GM12878 (cell line): ENCODE measurements at regions not wholly inside any gene's neighbourhood (a gene's known extent, or its start where the extent isn't known, plus 50 kb on each side); places are given as distances from the start of the nearest gene placed in this dataset.

Experiments used
- LARP7 ChIP-seq: fragments of 450-650 bp; IDR thresholded peaks from 2 replicates; pipeline ENCODE4 v1.6.1; 2017; ENCODE audit warnings: mild to moderate bottlenecking
- SP1 ChIP-seq: IDR thresholded peaks from one replicate; pipeline ENCODE4 v1.6.1; 2011; ENCODE audit warnings: low read depth, low read length
- TAF1 ChIP-seq: IDR thresholded peaks from 2 replicates; pipeline ENCODE4 v1.6.1; 2011; ENCODE audit warnings: mild to moderate bottlenecking, low read depth, low read length, borderline replicate concordance

- TF ChIP-seq TAF1 (no peak), LARP7 (no peak), SP1 (no peak)
Measured at GRCh38 chr6:144624716-144625115, 339.6 kb downstream of the UTRN start.
